K562 (cell line): ENCODE measurements at regions not wholly inside any gene's neighbourhood (a gene's known extent, or its start where the extent isn't known, plus 50 kb on each side); places are given as distances from the start of the nearest gene placed in this dataset.
A peak's percentile ranks its signal among the peaks of the same experiment; 100 is the strongest.
"Not testable (repeated sequence)": the region's sequence is repeated elsewhere in the genome, so short reads cannot be mapped to it uniquely, and the experiment has no call there.

Source experiments
- BACH1 ChIP-seq: fragments of 200-800 bp; sonication (Bioruptor generic); IDR thresholded peaks from 2 replicates; pipeline ENCODE4 v1.6.1; 2016; ENCODE audit warnings: missing genetic modification characterization, missing compliant biosample characterization
- CBX3 ChIP-seq, 2 experiments: IDR thresholded peaks; 1 replicate in 1 of 2; 2 replicates in 1 of 2; pipeline ENCODE4 v1.6.1; 2012; ENCODE audit warnings: inconsistent platforms in 2 of 2, low read length in 2 of 2, borderline replicate concordance in 1 of 2, control low read depth in 1 of 2
- CHD1 ChIP-seq: fragments of 200-600 bp; sonication (generic); IDR thresholded peaks from one replicate; pipeline ENCODE4 v1.6.1; 2012; ENCODE audit warnings: mild to moderate bottlenecking, moderate library complexity, low read length, inconsistent platforms
- ELF1 ChIP-seq: fragments of 200-800 bp; sonication (Bioruptor generic); IDR thresholded peaks from 2 replicates; pipeline ENCODE4 v1.6.1; 2016; ENCODE audit warnings: missing genetic modification characterization, missing compliant biosample characterization
- GABPA ChIP-seq: fragments of 200-800 bp; sonication (Bioruptor generic); conservative IDR thresholded peaks from 2 replicates; pipeline ENCODE4 v1.6.1; 2016; ENCODE audit warnings: low read depth, missing genetic modification characterization, missing compliant biosample characterization
- NFRKB ChIP-seq: fragments of 450-650 bp; IDR thresholded peaks from 2 replicates; pipeline ENCODE4 v1.6.1; 2016; ENCODE audit warnings: low read depth
- NR2C2 ChIP-seq, 2 experiments: fragments of 200-800 bp in 1 of 2; sonication (Bioruptor generic) in 1 of 2; sonication (generic) in 1 of 2; formaldehyde crosslinking in 1 of 2; IDR thresholded peaks; 2 replicates each; pipeline versions ENCODE4 v1.6.1 to v1.8.0; 2016 to 2022; ENCODE audit warnings: mild to moderate bottlenecking in 1 of 2, missing compliant biosample characterization in 1 of 2, missing genetic modification characterization in 1 of 2, missing genetic modification reagents in 1 of 2
- PHF8 ChIP-seq: fragments of 200-600 bp; sonication (generic); IDR thresholded peaks from 2 replicates; pipeline ENCODE4 v1.6.1; 2012; ENCODE audit warnings: mixed run types, mild to moderate bottlenecking, inconsistent platforms, low read length, moderate library complexity, borderline replicate concordance
- RCOR1 ChIP-seq, 2 experiments: IDR thresholded peaks; 2 replicates each; pipeline ENCODE4 v1.6.1; 2012; ENCODE audit warnings: low read depth in 2 of 2, low read length in 2 of 2, borderline replicate concordance in 1 of 2, improper control_type of control experiment in 1 of 2
- SIN3A ChIP-seq, 2 experiments: fragments of 150-350 bp in 1 of 2; IDR thresholded peaks; 2 replicates each; pipeline ENCODE4 v1.6.1; 2011 to 2016; ENCODE audit warnings: borderline replicate concordance in 2 of 2, low read depth in 2 of 2, low read length in 2 of 2, mild to moderate bottlenecking in 2 of 2, moderate library complexity in 2 of 2; ENCODE audit not compliant: control insufficient read depth in 1 of 2
- TAF7 ChIP-seq: fragments of 450-650 bp; IDR thresholded peaks from 2 replicates; pipeline ENCODE4 v1.6.1; 2016; ENCODE audit warnings: missing genetic modification characterization, missing compliant biosample characterization
- TAF9B ChIP-seq: fragments of 450-650 bp; IDR thresholded peaks from 2 replicates; pipeline ENCODE4 v1.6.1; 2018; ENCODE audit warnings: mild to moderate bottlenecking; ENCODE audit not compliant: partially characterized antibody
- TEAD4 ChIP-seq, 2 experiments: sonication (generic) in 1 of 2; formaldehyde crosslinking in 1 of 2; IDR thresholded peaks; 2 replicates each; pipeline versions ENCODE4 v1.6.1 to v1.8.0; 2012 to 2022; ENCODE audit warnings: borderline replicate concordance in 1 of 2, inconsistent platforms in 1 of 2, low read length in 1 of 2, mild to moderate bottlenecking in 1 of 2, missing genetic modification reagents in 1 of 2
- YY1 ChIP-seq, 3 experiments: IDR thresholded peaks; 2 replicates each; pipeline ENCODE4 v1.6.1; 2011; ENCODE audit warnings: low read length in 2 of 3, mild to moderate bottlenecking in 2 of 3, moderate library complexity in 2 of 3, borderline replicate concordance in 1 of 3, control low read depth in 1 of 3, low read depth in 1 of 3; ENCODE audit not compliant: insufficient read depth in 3 of 3, insufficient replicate concordance in 2 of 3, control insufficient read depth in 1 of 3, insufficient read length in 1 of 3; ENCODE audit errors: extremely low read depth in 1 of 3
- ZNF583 ChIP-seq: fragments of 250-450 bp; sonication (Bioruptor Pico); IDR thresholded peaks from 2 replicates; pipeline ENCODE4 v1.4.0; 2020
- ZNF589 ChIP-seq: fragments of 200-800 bp; sonication (Bioruptor generic); IDR thresholded peaks from 2 replicates; pipeline ENCODE4 v1.6.1; 2016; ENCODE audit warnings: low read depth, missing genetic modification characterization, missing compliant biosample characterization
- ZNF644 ChIP-seq: fragments of 200-800 bp; sonication (Bioruptor generic); IDR thresholded peaks from 2 replicates; pipeline ENCODE4 v1.6.1; 2016; ENCODE audit warnings: low read depth, missing genetic modification characterization, missing compliant biosample characterization
- TF ChIP-seq, protein P1 (sequence below): fragments of 150-350 bp; conservative IDR thresholded peaks from 2 replicates; pipeline ENCODE4 v1.6.1; 2014; ENCODE audit warnings: low read length
- TF ChIP-seq, protein P2 (sequence below), 2 experiments: fragments of 200-800 bp in 1 of 2; sonication (Bioruptor generic) in 1 of 2; sonication (generic) in 1 of 2; formaldehyde crosslinking in 1 of 2; IDR thresholded peaks in 1 of 2; conservative IDR thresholded peaks in 1 of 2; 2 replicates each; pipeline versions ENCODE4 v1.5.0 to v1.6.1; 2016 to 2020; ENCODE audit warnings: missing compliant biosample characterization in 1 of 2, missing genetic modification characterization in 1 of 2, missing genetic modification reagents in 1 of 2
- TF ChIP-seq, protein P3 (sequence below): fragments of 200-800 bp; sonication (Bioruptor generic); IDR thresholded peaks from 2 replicates; pipeline ENCODE4 v1.6.1; 2017; ENCODE audit warnings: missing genetic modification characterization, missing compliant biosample characterization

DNA sequence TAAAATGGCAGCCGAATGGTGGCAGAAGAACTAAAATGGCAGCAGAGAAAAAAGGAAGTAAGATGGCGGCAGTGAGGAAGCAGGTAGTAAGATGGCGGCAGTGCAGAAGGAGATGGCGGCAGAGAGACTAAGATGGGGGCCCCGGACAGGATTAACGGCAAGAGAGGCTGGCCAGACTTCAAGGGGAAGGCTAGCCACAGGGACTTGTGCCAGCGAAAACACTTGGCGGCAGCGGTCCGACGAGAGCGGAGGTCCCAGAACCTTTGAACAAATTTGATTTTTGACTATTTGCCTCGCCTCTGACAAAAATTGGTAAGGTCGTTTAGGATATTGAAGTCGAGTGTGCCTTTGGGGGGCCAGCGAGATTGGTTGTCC is 639.4 kb upstream of the DPP6 start (continued):
- TF ChIP-seq ELF1 (tag) (peak; percentile 38; the same call in 1 of the 2 replicates), RCOR1 (IDR thresholded peaks at IDR 0.05; ENCODE audit: borderline replicate concordance in 1 of 2, low read depth in 2 of 2, low read length in 2 of 2) (0 out of 4 replicates have a peak, but pooled peaks of 1 of the 2 experiments have one; percentile 21), ZNF644 (tag) (peak; percentile 10; the same call in 1 of the 2 replicates), TEAD4 (IDR thresholded peaks at IDR 0.05; ENCODE audit: low read length) (peak; percentile 94), NFRKB (peak; percentile 95), YY1 (IDR thresholded peaks at IDR 0.05; ENCODE audit: borderline replicate concordance in 1 of 3, control insufficient read depth in 1 of 3, extremely low read depth in 1 of 3, insufficient read depth in 3 of 3, insufficient read length in 1 of 3, insufficient replicate concordance in 2 of 3, low read depth in 1 of 3, low read length in 2 of 3) (peak; percentile 93 to 97 (median 97)), BACH1 (tag) (peak; percentile 82; the same call in 1 of the 2 replicates), TAF7 (tag) (peak; percentile 85), SIN3A (IDR thresholded peaks at IDR 0.05; ENCODE audit: borderline replicate concordance in 2 of 2, control insufficient read depth in 1 of 2, low read depth in 2 of 2, low read length in 2 of 2) (0 out of 4 replicates have a peak, but pooled peaks have one; percentile 10 to 35), GABPA (tag) (peak; percentile 59), CHD1 (peak; percentile 97), TAF9B (peak; percentile 79), ZNF589 (peak; percentile 13; the same call in 1 of the 2 replicates), ZNF583 (CRISPR knock-in tag) (peak; percentile 40; the same call in 1 of the 2 replicates), CBX3 (IDR thresholded peaks at IDR 0.05; ENCODE audit: borderline replicate concordance in 1 of 2, low read length in 2 of 2) (peak in 1 of 2 experiments; percentile 57; a peak in 1 of 3 replicates), NR2C2 (tag; IDR thresholded peaks at IDR 0.05) (peak; percentile 24; the same call in 1 of the 2 replicates), PHF8 (peak; percentile 16; the same call in 1 of the 2 replicates)
- TF ChIP-seq TEAD4 (CRISPR knock-in tag; IDR thresholded peaks at IDR 0.05; ENCODE audit: borderline replicate concordance); NR2C2 (CRISPR knock-in tag; IDR thresholded peaks at IDR 0.05): not testable (repeated sequence)
- TF ChIP-seq, protein P1, sequence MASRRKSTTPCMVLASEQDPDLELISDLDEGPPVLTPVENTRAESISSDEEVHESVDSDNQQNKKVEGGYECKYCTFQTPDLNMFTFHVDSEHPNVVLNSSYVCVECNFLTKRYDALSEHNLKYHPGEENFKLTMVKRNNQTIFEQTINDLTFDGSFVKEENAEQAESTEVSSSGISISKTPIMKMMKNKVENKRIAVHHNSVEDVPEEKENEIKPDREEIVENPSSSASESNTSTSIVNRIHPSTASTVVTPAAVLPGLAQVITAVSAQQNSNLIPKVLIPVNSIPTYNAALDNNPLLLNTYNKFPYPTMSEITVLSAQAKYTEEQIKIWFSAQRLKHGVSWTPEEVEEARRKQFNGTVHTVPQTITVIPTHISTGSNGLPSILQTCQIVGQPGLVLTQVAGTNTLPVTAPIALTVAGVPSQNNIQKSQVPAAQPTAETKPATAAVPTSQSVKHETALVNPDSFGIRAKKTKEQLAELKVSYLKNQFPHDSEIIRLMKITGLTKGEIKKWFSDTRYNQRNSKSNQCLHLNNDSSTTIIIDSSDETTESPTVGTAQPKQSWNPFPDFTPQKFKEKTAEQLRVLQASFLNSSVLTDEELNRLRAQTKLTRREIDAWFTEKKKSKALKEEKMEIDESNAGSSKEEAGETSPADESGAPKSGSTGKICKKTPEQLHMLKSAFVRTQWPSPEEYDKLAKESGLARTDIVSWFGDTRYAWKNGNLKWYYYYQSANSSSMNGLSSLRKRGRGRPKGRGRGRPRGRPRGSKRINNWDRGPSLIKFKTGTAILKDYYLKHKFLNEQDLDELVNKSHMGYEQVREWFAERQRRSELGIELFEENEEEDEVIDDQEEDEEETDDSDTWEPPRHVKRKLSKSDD: peak; percentile 98
- TF ChIP-seq, protein P2, sequence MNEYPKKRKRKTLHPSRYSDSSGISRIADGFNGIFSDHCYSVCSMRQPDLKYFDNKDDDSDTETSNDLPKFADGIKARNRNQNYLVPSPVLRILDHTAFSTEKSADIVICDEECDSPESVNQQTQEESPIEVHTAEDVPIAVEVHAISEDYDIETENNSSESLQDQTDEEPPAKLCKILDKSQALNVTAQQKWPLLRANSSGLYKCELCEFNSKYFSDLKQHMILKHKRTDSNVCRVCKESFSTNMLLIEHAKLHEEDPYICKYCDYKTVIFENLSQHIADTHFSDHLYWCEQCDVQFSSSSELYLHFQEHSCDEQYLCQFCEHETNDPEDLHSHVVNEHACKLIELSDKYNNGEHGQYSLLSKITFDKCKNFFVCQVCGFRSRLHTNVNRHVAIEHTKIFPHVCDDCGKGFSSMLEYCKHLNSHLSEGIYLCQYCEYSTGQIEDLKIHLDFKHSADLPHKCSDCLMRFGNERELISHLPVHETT (CRISPR knock-in tag; conservative IDR thresholded peaks at IDR 0.05 in 1 of 2, IDR thresholded peaks at IDR 0.05 in 1 of 2): peak in 1 of 2 experiments; percentile 90; a peak in 2 of 4 replicates
- TF ChIP-seq, protein P3, sequence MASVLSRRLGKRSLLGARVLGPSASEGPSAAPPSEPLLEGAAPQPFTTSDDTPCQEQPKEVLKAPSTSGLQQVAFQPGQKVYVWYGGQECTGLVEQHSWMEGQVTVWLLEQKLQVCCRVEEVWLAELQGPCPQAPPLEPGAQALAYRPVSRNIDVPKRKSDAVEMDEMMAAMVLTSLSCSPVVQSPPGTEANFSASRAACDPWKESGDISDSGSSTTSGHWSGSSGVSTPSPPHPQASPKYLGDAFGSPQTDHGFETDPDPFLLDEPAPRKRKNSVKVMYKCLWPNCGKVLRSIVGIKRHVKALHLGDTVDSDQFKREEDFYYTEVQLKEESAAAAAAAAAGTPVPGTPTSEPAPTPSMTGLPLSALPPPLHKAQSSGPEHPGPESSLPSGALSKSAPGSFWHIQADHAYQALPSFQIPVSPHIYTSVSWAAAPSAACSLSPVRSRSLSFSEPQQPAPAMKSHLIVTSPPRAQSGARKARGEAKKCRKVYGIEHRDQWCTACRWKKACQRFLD (CRISPR knock-in tag): peak; percentile 85; the same call in 1 of the 2 replicates
